Parathyroid adenoma (tissue), 2 donors: ENCODE measurements at regions not wholly inside any gene's neighbourhood (a gene's known extent, or its start where the extent isn't known, plus 50 kb on each side); places are given as distances from the start of the nearest gene placed in this dataset.
"Not testable (repeated sequence)": the region's sequence is repeated elsewhere in the genome, so short reads cannot be mapped to it uniquely, and the experiment has no call there.

Experiments
- H2AFZ ChIP-seq: fragments of 300-600 bp; sonication (generic); one replicate; pipeline ENCODE4 v1.7.0; 2017; ENCODE audit warnings: antibody characterized with exemption, mild to moderate bottlenecking
- H3K27ac ChIP-seq: fragments of 300-600 bp; sonication (generic); one replicate; pipeline ENCODE4 v1.7.0; 2017
- H3K27me3 ChIP-seq: fragments of 300-600 bp; sonication (generic); one replicate; pipeline ENCODE4 v1.7.0; 2017; ENCODE audit warnings: low read length; ENCODE audit not compliant: control insufficient read depth, insufficient read depth
- H3K36me3 ChIP-seq: fragments of 300-600 bp; sonication (generic); one replicate; pipeline ENCODE4 v1.7.0; 2017; ENCODE audit warnings: low read length; ENCODE audit not compliant: control insufficient read depth, insufficient read depth
- H3K4me1 ChIP-seq: fragments of 300-600 bp; sonication (generic); one replicate; pipeline ENCODE4 v1.7.0; 2017; ENCODE audit warnings: control low read depth
- H3K4me2 ChIP-seq: fragments of 300-600 bp; sonication (generic); one replicate; pipeline ENCODE4 v1.7.0; 2017; ENCODE audit warnings: low read length
- H3K4me3 ChIP-seq: fragments of 300-600 bp; sonication (generic); one replicate; pipeline ENCODE4 v1.7.0; 2017; ENCODE audit warnings: low read depth, low read length
- H3K79me2 ChIP-seq: fragments of 300-600 bp; sonication (generic); one replicate; pipeline ENCODE4 v1.7.0; 2017; ENCODE audit warnings: control low read depth
- H3K9ac ChIP-seq: fragments of 300-600 bp; sonication (generic); one replicate; pipeline ENCODE4 v1.7.0; 2017; ENCODE audit warnings: mild to moderate bottlenecking
- H3K9me3 ChIP-seq: fragments of 300-600 bp; sonication (generic); one replicate; pipeline ENCODE4 v1.7.0; 2017; ENCODE audit warnings: low read length; ENCODE audit not compliant: control insufficient read depth
- TF ChIP-seq, protein P1 (sequence below): fragments of 300-600 bp; sonication (generic); IDR thresholded peaks from one replicate; pipeline ENCODE4 v1.7.0; 2017; ENCODE audit warnings: antibody characterized with exemption, mild to moderate bottlenecking
- donor health status: primary hyperparathyroidism.

DNA sequence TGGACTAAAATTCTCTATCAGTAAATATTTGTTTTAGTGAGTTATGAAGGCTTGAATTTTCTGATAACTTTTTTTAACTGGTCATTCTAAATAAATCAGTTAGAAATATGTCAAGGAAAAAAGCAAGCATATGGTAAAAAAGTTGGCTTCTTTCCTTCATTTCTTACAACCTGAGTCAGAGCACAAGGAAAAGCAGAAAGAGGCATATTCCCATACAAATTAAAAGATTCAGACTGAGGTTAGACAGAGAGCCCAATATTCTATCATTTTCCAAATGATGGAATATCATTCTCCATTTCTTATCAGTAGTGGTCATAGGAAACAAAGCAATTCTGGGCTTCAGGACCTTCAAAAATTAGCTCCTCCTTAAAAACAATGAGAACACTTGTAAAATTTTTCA is 732.1 kb downstream of the MAT2B start:
- Histone ChIP-seq H3K4me1 (no peaks in the 10 kb centered on the region), H3K9me3 (no peaks in the 10 kb centered on the region), H3K4me3 (no peak overlapping the region), H3K4me2 (no peak overlapping the region), H2AFZ (no peak overlapping the region), H3K27ac (no peak overlapping the region), H3K36me3 (no peaks in the 10 kb centered on the region), H3K79me2 (no peaks in the 10 kb centered on the region), H3K9ac (no peak overlapping the region), H3K27me3 (no peaks in the 10 kb centered on the region)
- TF ChIP-seq, protein P1, sequence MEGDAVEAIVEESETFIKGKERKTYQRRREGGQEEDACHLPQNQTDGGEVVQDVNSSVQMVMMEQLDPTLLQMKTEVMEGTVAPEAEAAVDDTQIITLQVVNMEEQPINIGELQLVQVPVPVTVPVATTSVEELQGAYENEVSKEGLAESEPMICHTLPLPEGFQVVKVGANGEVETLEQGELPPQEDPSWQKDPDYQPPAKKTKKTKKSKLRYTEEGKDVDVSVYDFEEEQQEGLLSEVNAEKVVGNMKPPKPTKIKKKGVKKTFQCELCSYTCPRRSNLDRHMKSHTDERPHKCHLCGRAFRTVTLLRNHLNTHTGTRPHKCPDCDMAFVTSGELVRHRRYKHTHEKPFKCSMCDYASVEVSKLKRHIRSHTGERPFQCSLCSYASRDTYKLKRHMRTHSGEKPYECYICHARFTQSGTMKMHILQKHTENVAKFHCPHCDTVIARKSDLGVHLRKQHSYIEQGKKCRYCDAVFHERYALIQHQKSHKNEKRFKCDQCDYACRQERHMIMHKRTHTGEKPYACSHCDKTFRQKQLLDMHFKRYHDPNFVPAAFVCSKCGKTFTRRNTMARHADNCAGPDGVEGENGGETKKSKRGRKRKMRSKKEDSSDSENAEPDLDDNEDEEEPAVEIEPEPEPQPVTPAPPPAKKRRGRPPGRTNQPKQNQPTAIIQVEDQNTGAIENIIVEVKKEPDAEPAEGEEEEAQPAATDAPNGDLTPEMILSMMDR, result no peak

DNA sequence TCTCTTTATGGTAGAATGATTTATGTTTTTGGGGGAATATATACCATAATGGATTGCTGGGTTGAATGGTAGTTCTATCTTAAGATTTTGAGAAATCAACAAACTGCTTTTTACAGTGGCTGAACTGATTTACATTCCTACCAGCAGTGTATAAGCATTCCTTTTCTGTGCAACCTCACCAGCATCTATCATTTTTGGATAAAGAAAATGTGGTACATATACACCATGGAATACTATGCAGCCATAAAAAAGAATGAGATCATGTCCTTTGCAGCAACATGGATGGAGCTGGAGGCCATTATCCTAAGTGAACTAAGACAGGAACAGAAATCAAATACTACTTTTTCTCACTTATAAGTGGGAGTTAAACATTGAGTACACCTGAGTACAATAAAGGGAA is 746.4 kb downstream of the MAT2B start:
- not testable (repeated sequence) for H2AFZ ChIP-seq, H3K9ac ChIP-seq, H3K27ac ChIP-seq, H3K9me3 ChIP-seq, H3K4me3 ChIP-seq, H3K36me3 ChIP-seq, H3K27me3 ChIP-seq, H3K4me1 ChIP-seq, H3K4me2 ChIP-seq, H3K79me2 ChIP-seq

DNA sequence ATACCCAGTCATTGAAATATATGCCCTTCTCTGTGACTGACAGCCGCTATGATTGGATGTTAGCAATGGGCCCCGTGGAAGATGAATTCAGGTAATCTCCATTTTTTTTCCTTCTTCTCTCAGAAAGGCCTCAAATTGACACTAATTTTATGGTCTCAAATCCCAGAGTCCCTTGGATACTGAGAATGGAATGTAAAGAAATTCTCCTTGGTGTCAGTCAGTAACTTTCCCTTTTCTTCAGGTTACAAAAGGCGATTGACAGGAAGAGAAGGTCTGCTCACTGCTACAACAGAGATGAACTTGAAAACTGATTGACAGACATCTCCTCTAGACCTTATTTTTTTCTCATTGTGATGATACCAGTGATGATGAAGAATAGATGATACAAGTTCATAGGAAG is 748.3 kb downstream of the MAT2B start:
- H3K4me1 ChIP-seq, result no peaks in the 10 kb centered on the region
- H3K9me3 ChIP-seq, result no peaks in the 10 kb centered on the region
- H3K4me3 ChIP-seq, result no peak overlapping the region
- H3K4me2 ChIP-seq, result no peak overlapping the region
- no peaks in the 10 kb centered on the region for H3K27me3 ChIP-seq
- no peaks in the 10 kb centered on the region for H3K79me2 ChIP-seq
- no peak overlapping the region for H2AFZ ChIP-seq
- H3K9ac ChIP-seq, result no peak overlapping the region
- no peaks in the 10 kb centered on the region for H3K36me3 ChIP-seq
- TF ChIP-seq, protein P1, result no peak
- no peak overlapping the region for H3K27ac ChIP-seq

DNA sequence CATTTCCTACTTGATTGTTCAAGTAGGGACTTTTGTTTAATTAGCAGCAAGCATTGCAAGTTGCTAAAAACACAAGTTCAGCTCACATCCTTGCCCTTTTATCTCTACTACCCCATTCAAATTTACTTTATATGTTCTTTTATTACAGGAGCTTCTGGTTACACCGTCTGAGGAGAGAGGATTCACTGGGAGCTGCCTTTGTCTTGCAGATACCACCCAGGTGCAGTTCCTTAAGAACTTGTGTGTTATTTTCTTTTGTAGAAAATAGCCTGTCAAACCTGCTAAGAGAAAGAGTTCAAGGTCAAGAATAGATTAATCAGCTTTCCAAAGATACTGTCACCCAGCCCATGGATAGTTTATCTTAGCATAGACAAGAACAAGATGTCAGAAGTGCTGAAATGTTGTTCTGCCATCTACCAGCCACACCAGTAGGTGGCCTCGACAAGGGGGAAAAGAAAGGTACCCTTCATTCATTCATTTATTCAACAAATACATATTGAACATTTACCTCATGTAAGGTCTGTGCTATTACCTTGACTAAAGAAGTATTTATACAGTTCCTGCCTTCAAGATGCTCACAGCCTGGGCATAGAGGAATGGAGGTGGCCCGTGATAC is 750.3 kb downstream of the MAT2B start:
- H3K36me3 ChIP-seq, result no peaks in the 10 kb centered on the region
- H3K79me2 ChIP-seq, result no peaks in the 10 kb centered on the region
- no peaks in the 10 kb centered on the region for H3K4me1 ChIP-seq
- no peak overlapping the region for H3K4me3 ChIP-seq
- H3K9me3 ChIP-seq, result no peaks in the 10 kb centered on the region
- no peak overlapping the region for H2AFZ ChIP-seq
- H3K9ac ChIP-seq, result no peak overlapping the region
- TF ChIP-seq, protein P1, result no peak
- no peak overlapping the region for H3K4me2 ChIP-seq
- no peak overlapping the region for H3K27ac ChIP-seq
- H3K27me3 ChIP-seq, result no peaks in the 10 kb centered on the region

DNA sequence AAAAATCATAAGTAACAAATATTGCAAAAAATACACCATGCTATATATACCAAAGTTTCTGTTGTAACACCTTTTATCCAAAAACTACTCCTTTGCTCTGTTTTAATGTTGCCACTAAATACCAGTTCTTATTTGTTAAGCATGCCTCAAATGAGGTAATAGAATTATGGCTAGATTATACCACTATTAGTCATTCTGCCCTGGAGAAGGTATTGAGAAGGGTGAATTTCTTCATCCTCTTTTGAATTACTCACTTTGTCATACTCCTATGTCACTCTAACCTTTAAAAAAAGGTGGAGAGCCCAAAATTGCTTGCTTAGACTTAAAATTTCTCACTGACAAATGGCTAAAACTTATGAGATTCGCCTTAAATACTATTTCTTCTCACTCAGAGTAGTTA is 750.9 kb downstream of the MAT2B start:
- no peak overlapping the region for H3K4me2 ChIP-seq
- H3K9ac ChIP-seq, result no peak overlapping the region
- no peak overlapping the region for H3K4me3 ChIP-seq
- no peaks in the 10 kb centered on the region for H3K79me2 ChIP-seq
- H3K9me3 ChIP-seq, result no peaks in the 10 kb centered on the region
- H3K4me1 ChIP-seq, result no peaks in the 10 kb centered on the region
- no peaks in the 10 kb centered on the region for H3K36me3 ChIP-seq
- H2AFZ ChIP-seq, result no peak overlapping the region
- H3K27ac ChIP-seq, result no peak overlapping the region
- H3K27me3 ChIP-seq, result no peaks in the 10 kb centered on the region
- TF ChIP-seq, protein P1, result no peak
